HG02678 (cell line): ENCODE measurements at regions not wholly inside any gene's neighbourhood (a gene's known extent, or its start where the extent isn't known, plus 50 kb on each side); places are given as distances from the start of the nearest gene placed in this dataset.
A peak's percentile ranks its signal among the peaks of the same experiment; 100 is the strongest.

Experiments
- ATAC-seq: cut with Tn5 transposase; IDR thresholded peaks from one replicate; pipeline ENCODE4 v1.9.1; 2021; ENCODE audit warnings: mild to moderate bottlenecking, moderate library complexity; ENCODE audit not compliant: unreplicated experiment

- no peak for ATAC-seq
Observed at GRCh38 chr15:39286706-39287105, 294.2 kb upstream of the THBS1 start.

- no peak for ATAC-seq
Observed at GRCh38 chr15:39287322-39288195, 293.3 kb upstream of the THBS1 start.

GRCh38 chr15:39290711-39291435 lies 290.0 kb upstream of the THBS1 start:
- no peak for ATAC-seq

- no peak for ATAC-seq
Observed at GRCh38 chr15:39291690-39292089, 289.2 kb upstream of the THBS1 start.

GRCh38 chr15:39296955-39297354 lies 283.9 kb upstream of the THBS1 start:
- no peak for ATAC-seq

GRCh38 chr15:39298271-39298962 lies 282.5 kb upstream of the THBS1 start:
- no peak for ATAC-seq

- no peak for ATAC-seq
Observed at GRCh38 chr15:39299486-39300267, 281.2 kb upstream of the THBS1 start.

GRCh38 chr15:39300451-39301153 lies 280.3 kb upstream of the THBS1 start:
- ATAC-seq: no peak

GRCh38 chr15:39301589-39301999 lies 279.3 kb upstream of the THBS1 start:
- ATAC-seq: no peak

- ATAC-seq: no peak
Observed at GRCh38 chr15:39302936-39303335, 277.9 kb upstream of the THBS1 start.

- ATAC-seq: no peak
Observed at GRCh38 chr15:39304201-39304841, 276.6 kb upstream of the THBS1 start.

- ATAC-seq: no peak
Observed at GRCh38 chr15:39304931-39305728, 275.7 kb upstream of the THBS1 start.

GRCh38 chr15:39310633-39311032 lies 270.2 kb upstream of the THBS1 start:
- ATAC-seq: no peak

- peak; percentile 53 for ATAC-seq
Observed at GRCh38 chr15:39312984-39313383, 267.9 kb upstream of the THBS1 start.

GRCh38 chr15:39313467-39313866 lies 267.4 kb upstream of the THBS1 start:
- no peak for ATAC-seq

- no peak for ATAC-seq
Observed at GRCh38 chr15:39313881-39314280, 267.0 kb upstream of the THBS1 start.

- ATAC-seq: no peak
Observed at GRCh38 chr15:39315206-39315850, 265.6 kb upstream of the THBS1 start.

- ATAC-seq: no peak
Observed at GRCh38 chr15:39317225-39317624, 263.7 kb upstream of the THBS1 start.
